HG03520 (cell line): ENCODE measurements at regions not wholly inside any gene's neighbourhood (a gene's known extent, or its start where the extent isn't known, plus 50 kb on each side); places are given as distances from the start of the nearest gene placed in this dataset.
"Not testable (repeated sequence)": the region's sequence is repeated elsewhere in the genome, so short reads cannot be mapped to it uniquely, and the experiment has no call there.

Experiments used
- ATAC-seq: cut with Tn5 transposase; IDR thresholded peaks from one replicate; pipeline ENCODE4 v1.9.1; 2021; ENCODE audit warnings: mild to moderate bottlenecking, moderate library complexity; ENCODE audit not compliant: unreplicated experiment

DNA sequence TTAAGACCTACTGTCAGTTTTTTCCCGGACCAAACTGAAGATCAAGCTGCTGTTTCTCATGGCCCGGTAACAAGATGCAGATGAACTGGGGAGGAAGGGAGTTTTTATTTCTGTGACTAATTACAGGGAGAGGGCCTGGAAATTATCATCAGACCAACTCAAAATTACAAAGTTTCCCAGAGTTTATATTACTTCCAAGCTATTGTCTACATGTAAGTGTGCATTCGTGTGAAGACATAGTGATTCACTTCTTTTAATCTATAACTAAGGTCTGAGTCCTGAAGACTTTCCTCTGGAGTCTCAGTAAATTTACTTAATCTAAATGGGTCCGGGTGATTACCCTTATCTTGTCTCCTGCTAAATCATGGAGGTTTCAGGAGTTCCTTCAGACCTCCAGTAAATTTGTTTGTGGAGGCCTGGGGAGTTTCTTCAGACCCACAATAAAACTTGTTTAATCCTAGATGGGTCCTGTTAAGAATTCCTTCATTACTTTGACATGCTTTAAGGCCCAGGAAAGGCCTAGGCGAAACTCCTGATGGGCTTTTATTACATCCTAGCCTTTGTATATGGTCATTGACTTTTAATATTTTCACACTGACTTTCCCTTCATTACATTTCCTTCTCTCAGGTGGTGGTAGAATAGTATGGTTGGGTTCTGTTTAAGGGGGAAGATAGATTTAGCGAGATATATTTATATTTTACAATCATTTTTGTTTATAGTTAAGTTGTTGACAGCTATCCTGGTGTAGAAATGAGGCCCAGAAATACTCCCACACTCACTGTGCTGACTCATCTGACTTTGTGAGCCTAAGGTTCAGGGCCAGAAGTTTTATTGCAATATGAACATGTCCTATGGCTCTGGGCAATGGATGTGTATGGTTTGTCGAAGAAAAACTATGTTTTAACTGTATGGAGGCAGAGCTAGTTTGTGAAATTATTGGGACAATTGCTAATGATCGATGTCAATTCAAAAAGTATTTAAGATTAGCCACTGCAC lies 627.0 kb upstream of the FBXO33 start:
- ATAC-seq, result no peak

- no peak for ATAC-seq
Observed at GRCh38 chr14:40053416-40053815, 621.2 kb upstream of the FBXO33 start.

GRCh38 chr14:40028991-40029390 lies 596.8 kb upstream of the FBXO33 start:
- no peak for ATAC-seq

- no peak for ATAC-seq
Observed at GRCh38 chr14:40025101-40025500, 592.9 kb upstream of the FBXO33 start.

GRCh38 chr14:40010961-40011360 lies 578.7 kb upstream of the FBXO33 start:
- ATAC-seq, result no peak

- ATAC-seq, result no peak
Observed at GRCh38 chr14:40009771-40010170, 577.5 kb upstream of the FBXO33 start.

DNA sequence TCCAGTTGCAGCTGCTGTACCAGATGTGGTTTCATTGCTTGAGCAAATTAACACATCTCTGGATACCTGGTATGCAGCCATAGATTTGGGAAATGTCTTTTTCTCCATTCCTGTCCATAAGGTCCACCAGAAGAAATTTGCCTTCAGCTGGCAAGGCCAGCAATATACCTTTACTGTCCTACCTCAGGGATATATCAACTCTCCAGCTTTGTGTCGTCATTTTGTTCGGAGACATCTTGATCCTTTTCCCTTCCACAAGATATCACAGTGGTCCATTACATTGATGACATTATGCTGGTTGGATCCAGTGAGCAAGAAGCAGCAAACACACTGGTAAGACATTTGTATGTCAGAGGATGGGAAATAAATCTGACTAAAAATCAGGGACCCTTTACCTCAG lies 576.1 kb upstream of the FBXO33 start:
- ATAC-seq, result not testable (repeated sequence)

DNA sequence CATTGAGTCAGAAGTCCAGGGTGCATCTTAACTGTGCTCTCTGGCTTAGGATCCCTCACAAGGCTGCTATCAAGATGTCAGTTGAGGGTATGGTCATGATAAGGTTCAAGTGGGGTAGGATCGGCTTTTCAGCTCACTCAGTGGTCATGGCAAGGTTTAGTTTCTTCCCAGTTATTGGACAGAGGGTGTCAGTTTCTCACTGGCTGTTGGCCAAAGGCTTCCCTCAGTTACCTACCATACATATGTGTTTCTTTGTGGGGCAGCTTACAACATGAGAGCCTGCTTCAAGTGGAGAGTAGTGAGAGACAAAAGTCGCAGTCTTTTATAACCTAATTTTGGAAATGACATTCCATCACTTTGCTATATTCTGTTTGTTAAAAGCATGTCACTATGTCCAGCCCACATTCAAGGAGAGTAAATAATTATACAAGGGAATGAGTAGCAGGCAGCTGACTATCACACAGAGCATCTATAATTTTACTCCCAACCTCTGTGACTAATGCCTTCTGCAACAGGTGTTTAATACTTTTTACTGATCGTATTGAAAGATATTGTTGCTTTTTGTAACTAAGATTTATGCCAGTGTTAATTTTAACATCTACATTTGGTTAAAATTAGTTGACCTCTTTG lies 572.8 kb upstream of the FBXO33 start:
- no peak for ATAC-seq

- no peak for ATAC-seq
Observed at GRCh38 chr14:40003773-40004172, 571.5 kb upstream of the FBXO33 start.

DNA sequence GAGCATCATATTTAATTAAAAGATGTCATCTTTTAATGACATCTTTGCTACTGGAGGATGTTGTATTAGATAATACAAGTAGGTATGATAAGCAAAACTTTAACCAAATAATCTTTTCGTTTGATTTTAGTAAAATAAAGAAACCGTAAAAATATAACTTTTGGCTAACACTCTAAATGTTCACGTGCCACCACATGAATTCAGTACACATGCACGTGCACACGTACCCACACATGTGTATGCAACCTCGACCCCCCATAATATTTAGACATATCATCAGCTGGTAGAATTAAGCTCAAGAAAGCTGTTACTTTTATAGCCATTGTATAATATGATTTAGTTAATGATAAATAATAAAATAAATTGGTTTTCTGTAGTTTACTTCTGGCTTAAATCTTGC lies 566.6 kb upstream of the FBXO33 start:
- ATAC-seq, result no peak

DNA sequence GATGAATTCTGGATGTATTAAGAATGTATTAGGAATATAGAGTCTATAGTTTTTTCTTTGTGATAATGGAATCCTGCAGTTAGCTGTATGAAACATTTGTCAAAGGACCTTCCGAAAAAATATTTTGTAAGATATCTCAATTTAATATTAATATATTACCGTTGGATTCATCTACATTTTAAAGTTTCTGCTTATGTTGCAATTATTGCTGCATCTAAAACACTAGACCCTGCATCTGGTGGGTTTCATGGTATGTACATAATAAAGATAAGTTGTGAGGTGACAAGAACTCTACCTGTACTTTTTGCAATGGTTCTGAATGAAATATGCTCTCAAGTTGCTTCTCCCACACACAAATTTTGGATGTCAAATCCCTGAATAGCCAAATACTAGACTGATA lies 565.9 kb upstream of the FBXO33 start:
- no peak for ATAC-seq

DNA sequence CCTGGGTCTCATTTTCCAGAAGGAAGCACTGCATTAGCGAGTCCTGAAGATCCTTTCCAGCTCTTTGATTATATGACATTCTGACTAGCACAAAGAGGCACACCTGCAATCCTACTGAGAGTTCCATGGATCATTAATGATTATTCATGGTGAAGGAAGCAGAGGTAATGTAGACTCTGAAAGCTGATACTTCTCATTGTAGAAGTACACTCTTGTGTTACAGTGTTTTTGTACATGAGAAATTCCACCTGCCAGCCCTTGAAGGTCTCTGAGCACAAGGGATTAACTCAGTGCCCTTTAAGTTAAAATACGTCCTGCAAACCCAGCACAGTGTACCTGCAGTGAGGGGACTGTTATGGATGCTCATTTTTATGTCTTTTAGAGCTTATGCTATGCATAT lies 558.8 kb upstream of the FBXO33 start:
- no peak for ATAC-seq

GRCh38 chr14:39988939-39989338 lies 556.7 kb upstream of the FBXO33 start:
- ATAC-seq, result no peak

- no peak for ATAC-seq
Observed at GRCh38 chr14:39984323-39984722, 552.1 kb upstream of the FBXO33 start.

DNA sequence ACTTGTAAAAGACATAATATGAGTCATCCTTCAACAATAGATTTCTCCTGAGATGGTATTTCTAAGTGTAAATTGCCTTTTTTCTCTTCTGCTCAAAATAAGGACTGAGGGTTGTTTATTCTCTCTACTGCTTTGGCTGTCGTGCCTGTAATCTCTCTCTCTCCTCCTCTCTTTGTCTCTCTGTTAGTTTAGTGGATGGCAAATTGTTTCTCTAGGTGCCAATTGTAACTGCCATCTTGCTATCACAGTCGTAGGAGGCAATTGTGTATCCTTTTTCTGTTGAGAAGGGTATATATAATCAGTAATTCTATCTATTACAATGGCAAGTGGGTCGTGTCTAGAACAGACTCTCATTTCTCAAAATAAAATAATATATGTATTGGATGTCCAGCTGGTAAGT lies 545.0 kb upstream of the FBXO33 start:
- ATAC-seq, result no peak

DNA sequence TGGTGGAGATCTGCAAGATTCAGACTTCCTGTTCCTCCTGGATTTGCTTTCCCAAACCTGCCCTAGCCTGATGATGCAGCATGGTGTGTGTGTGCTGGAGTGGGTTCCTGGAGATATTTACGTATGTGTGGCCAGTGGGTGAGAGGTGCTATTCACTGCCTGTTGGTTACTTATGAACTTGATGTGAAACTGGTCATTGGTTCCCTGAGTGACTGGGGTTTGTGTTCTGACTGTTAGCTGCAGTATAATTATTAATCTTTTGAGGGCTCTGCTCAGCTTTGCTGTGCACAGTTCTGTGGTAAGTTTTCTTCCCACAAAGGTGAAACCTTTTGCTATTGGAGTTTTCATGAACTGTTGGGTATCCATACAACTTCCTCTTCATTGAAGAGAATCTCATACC lies 541.8 kb upstream of the FBXO33 start:
- ATAC-seq, result peak; percentile 96

DNA sequence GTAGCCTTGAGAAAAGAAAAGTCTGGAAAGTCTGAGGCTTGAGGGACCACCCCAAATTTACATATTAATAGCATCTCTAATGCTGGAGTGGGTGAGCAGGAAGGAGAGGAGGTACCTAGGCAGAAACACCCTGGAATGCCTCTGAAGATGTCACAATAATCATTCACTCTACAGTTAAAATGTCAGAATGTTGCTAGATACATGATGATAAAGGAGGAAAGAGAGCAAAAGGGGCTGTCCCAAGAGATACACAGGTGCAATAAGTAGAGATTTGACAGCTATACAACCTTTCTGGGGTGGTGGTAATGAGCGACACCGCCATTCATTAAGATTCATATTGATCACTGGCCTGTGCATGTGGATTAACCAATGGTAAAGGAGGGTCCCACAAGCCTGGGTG lies 540.5 kb upstream of the FBXO33 start:
- ATAC-seq, result no peak

DNA sequence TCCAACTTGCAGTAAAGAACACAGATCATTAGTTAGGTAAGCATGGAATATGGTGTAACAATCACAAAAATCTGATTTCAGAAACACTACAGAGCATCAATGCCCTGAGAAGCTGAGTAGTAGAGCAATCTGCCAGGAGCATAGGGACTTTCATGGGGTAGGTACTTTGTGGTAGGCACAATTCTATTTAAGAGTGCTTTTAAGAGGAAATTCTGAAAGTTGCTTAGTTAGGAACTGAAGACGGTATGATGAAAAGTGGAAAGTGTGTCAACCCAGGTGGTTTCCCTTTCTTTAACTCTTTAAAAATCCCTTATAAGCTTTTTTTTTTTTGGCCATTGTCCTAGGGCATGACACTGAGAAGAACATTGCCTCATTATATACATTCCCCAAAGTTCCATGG lies 535.7 kb upstream of the FBXO33 start:
- no peak for ATAC-seq

GRCh38 chr14:39957987-39958386 lies 525.8 kb upstream of the FBXO33 start:
- ATAC-seq, result peak; percentile 46

DNA sequence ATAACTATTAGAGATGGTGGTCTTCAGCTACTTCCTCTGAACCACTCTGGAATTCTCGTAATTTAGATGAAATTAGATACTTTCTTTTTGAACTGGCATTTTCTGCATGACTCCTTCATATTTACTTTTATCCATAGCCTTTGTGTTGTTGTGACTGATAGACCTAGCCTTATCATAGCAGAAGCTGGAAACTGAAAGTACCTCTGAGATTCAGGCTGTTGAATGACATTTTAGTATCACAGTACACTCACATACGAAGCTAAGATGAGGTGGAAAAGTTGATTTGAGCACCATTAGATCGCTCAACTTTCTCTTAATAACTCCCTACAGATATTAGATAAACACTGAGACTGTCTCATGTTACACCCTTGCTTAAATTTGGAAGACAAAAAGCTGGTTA lies 525.1 kb upstream of the FBXO33 start:
- peak; percentile 69 for ATAC-seq

DNA sequence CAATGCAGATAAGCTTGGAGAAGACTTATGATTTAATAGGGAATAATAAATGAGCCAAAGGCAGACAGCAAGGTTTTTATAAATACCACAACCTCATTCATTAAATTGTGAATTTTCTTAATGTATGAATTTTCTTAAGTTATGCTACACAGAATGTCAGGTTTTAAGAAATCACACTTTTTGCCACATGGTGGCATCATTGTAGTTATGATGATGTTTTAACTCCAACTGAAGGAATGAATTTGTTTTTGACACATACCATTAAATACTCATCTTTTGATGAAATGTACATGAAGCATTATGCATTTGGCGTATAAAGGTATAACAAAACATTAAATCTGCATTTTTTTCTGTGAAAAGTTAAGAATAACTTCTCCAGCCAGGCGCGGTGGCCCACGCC lies 524.1 kb upstream of the FBXO33 start:
- no peak for ATAC-seq

GRCh38 chr14:39948235-39948634 lies 516.0 kb upstream of the FBXO33 start:
- no peak for ATAC-seq
